ENCODE measurements at regions not wholly inside any gene's neighbourhood (a gene's known extent, or its start where the extent isn't known, plus 50 kb on each side); places are given as distances from the start of the nearest gene placed in this dataset.

DNA sequence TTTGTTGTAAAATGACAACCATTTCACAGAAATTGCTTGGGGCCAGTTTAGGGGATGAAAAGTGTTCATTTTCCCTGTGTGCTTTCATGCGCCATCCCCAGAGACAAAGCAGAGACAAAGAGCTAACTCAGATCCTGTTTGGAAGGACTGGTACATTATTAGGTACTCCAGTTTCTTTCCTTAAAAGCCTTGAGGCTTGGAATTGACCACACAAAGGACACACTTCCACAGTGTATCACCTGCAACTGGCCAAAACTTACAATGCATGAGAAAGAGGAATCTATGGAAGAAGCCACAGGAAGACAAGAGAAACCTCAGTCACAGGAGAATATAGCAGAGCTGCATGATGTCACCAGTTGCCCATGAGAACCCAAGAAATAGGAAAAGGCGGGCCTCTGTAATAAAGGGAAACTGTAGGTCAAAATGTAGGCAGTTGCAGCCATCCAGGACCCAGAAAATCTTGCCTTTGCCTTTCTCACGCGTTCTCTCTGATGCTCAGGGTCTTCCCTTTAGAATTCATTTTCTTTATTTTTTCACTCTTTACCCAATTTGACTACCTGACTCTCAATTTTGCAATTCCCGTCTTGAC, 339.0 kb downstream of the RMST start:
- Histone ChIP-seq H3K27me3 (ENCODE audit: insufficient read depth, low read length) (no peaks in the 10 kb centered on the region), H3K9me3 (ENCODE audit: low read length) (no peaks in the 10 kb centered on the region), H3K27ac (ENCODE audit: low read depth, low read length, poor library complexity, severe bottlenecking) (no peak overlapping the region), H3K9me2 (ENCODE audit: low read depth, low read length) (no peaks in the 10 kb centered on the region), H3K4me3 (ENCODE audit: low read depth, low read length, poor library complexity, severe bottlenecking) (no peak overlapping the region), H3K79me2 (ENCODE audit: insufficient read depth, low read length) (no peaks in the 10 kb centered on the region), H3K9ac (ENCODE audit: low read length) (no peak overlapping the region), H3K4me1 (ENCODE audit: insufficient read depth, low read length, severe bottlenecking) (no peaks in the 10 kb centered on the region), H2AFZ (ENCODE audit: low read length) (no peak overlapping the region), H3K36me3 (ENCODE audit: insufficient read depth, low read length) (no peaks in the 10 kb centered on the region), H4K20me1 (ENCODE audit: insufficient read depth, low read length) (no peaks in the 10 kb centered on the region), H3K4me2 (ENCODE audit: low read length) (no peak overlapping the region), H3F3A (ENCODE audit: insufficient read depth, low read length) (no peaks in the 10 kb centered on the region)
- TF ChIP-seq EZH2 (IDR thresholded peaks at IDR 0.05; ENCODE audit: borderline replicate concordance, low read length) (no peak), CTCF (IDR thresholded peaks at IDR 0.05; ENCODE audit: low read length) (no peak)

GRCh38 chr12:97805146-97805545, 342.5 kb downstream of the RMST start:
- Histone ChIP-seq H3K9me3 (ENCODE audit: low read length) (no peaks in the 10 kb centered on the region), H3K36me3 (ENCODE audit: insufficient read depth, low read length) (no peaks in the 10 kb centered on the region), H3K4me2 (ENCODE audit: low read length) (no peak overlapping the region), H3K27ac (ENCODE audit: low read depth, low read length, poor library complexity, severe bottlenecking) (no peak overlapping the region), H3F3A (ENCODE audit: insufficient read depth, low read length) (no peaks in the 10 kb centered on the region), H2AFZ (ENCODE audit: low read length) (no peak overlapping the region), H4K20me1 (ENCODE audit: insufficient read depth, low read length) (no peaks in the 10 kb centered on the region), H3K9ac (ENCODE audit: low read length) (no peak overlapping the region), H3K4me3 (ENCODE audit: low read depth, low read length, poor library complexity, severe bottlenecking) (no peak overlapping the region), H3K79me2 (ENCODE audit: insufficient read depth, low read length) (no peaks in the 10 kb centered on the region), H3K27me3 (ENCODE audit: insufficient read depth, low read length) (no peaks in the 10 kb centered on the region), H3K4me1 (ENCODE audit: insufficient read depth, low read length, severe bottlenecking) (no peaks in the 10 kb centered on the region), H3K9me2 (ENCODE audit: low read depth, low read length) (no peaks in the 10 kb centered on the region)
- TF ChIP-seq CTCF (IDR thresholded peaks at IDR 0.05; ENCODE audit: low read length) (no peak), EZH2 (IDR thresholded peaks at IDR 0.05; ENCODE audit: borderline replicate concordance, low read length) (no peak)

DNA sequence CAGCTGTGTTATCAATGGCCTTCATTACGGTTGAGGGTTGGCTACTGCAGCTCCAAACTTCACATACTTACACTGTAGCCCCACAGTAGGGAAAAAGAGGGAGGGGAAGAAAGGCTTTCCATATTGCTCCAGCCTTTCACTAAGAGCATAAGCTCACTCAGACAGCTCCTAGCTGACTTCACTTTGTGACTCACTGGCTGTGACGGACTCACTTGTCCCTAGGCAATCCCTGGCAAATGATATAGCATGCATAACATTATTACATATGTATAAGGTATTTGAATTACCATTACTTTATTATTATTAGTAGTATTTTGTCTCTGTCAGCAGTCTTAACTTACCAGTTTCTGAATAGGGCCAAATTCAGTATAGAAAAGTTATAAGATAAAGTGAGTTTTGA, 350.7 kb downstream of the RMST start:
- no peak overlapping the region for H3K9ac ChIP-seq (ENCODE audit: low read length)
- H3K9me3 ChIP-seq (ENCODE audit: low read length): no peaks in the 10 kb centered on the region
- H3K4me1 ChIP-seq (ENCODE audit: insufficient read depth, low read length, severe bottlenecking): no peaks in the 10 kb centered on the region
- H3K27ac ChIP-seq (ENCODE audit: low read depth, low read length, poor library complexity, severe bottlenecking): no peak overlapping the region
- H3K79me2 ChIP-seq (ENCODE audit: insufficient read depth, low read length): no peaks in the 10 kb centered on the region
- no peaks in the 10 kb centered on the region for H4K20me1 ChIP-seq (ENCODE audit: insufficient read depth, low read length)
- no peak for TF ChIP-seq CTCF (IDR thresholded peaks at IDR 0.05; ENCODE audit: low read length)
- TF ChIP-seq EZH2 (IDR thresholded peaks at IDR 0.05; ENCODE audit: borderline replicate concordance, low read length): no peak
- H3K4me2 ChIP-seq (ENCODE audit: low read length): no peak overlapping the region
- H2AFZ ChIP-seq (ENCODE audit: low read length): no peak overlapping the region
- no peaks in the 10 kb centered on the region for H3F3A ChIP-seq (ENCODE audit: insufficient read depth, low read length)
- H3K36me3 ChIP-seq (ENCODE audit: insufficient read depth, low read length): no peaks in the 10 kb centered on the region
- H3K9me2 ChIP-seq (ENCODE audit: low read depth, low read length): no peaks in the 10 kb centered on the region
- H3K27me3 ChIP-seq (ENCODE audit: insufficient read depth, low read length): no peaks in the 10 kb centered on the region
- no peak overlapping the region for H3K4me3 ChIP-seq (ENCODE audit: low read depth, low read length, poor library complexity, severe bottlenecking)
